HFFc6 (cell line): ENCODE measurements at regions not wholly inside any gene's neighbourhood (a gene's known extent, or its start where the extent isn't known, plus 50 kb on each side); places are given as distances from the start of the nearest gene placed in this dataset.

Experiments used
- DNase-seq: peaks from one replicate; pipeline ENCODE4 v3.0.0-alpha.2; 2018
- H3K27ac Mint-ChIP-seq: 2 replicates; pipeline ENCODE4 v1.8.0; 2020; ENCODE audit warnings: mild to moderate bottlenecking, mixed read lengths
- H3K27me3 Mint-ChIP-seq: 2 replicates; pipeline ENCODE4 v1.8.0; 2021; ENCODE audit warnings: mild to moderate bottlenecking, moderate library complexity, mixed read lengths; ENCODE audit not compliant: insufficient read depth
- H3K36me3 Mint-ChIP-seq: 2 replicates; pipeline ENCODE4 v1.8.0; 2021; ENCODE audit warnings: low read depth, mixed read lengths
- H3K4me1 Mint-ChIP-seq: 2 replicates; pipeline ENCODE4 v1.8.0; 2020; ENCODE audit warnings: low read depth, mixed read lengths
- H3K4me3 Mint-ChIP-seq: 2 replicates; pipeline ENCODE4 v1.8.0; 2020; ENCODE audit warnings: mild to moderate bottlenecking, moderate library complexity, mixed read lengths
- H3K9me3 Mint-ChIP-seq: 2 replicates; pipeline ENCODE4 v1.8.0; 2020; ENCODE audit warnings: mild to moderate bottlenecking, mixed read lengths
- TF ChIP-seq, protein P1 (sequence below): fragments of 200-600 bp; sonication (generic); IDR thresholded peaks from 2 replicates; pipeline ENCODE4 v1.5.0; 2021; ENCODE audit warnings: antibody characterized with exemption, mild to moderate bottlenecking

DNA sequence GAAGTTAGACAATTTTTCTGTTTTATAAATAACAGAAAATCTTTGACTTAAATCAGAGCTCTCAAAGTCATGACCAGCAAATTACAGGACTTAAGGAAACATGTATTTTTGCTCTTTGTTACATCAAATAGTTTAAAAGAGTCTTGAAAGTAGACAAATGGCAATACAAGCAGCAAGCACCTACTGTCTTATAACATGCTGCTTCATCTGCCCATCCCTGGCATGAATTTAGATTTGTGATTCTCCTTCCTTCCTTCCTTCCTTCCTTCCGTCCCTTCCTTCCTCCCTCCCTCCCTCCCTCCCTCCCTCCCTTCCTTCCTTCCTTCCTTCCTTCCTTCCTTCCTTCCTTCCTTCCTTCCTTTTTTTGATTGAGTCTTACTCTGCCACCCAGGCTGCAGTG lies 715.6 kb upstream of the FLRT2 start:
- Mint-ChIP-seq H3K27ac (no peak overlapping the region), H3K27me3 (no peaks in the 10 kb centered on the region), H3K36me3 (no peaks in the 10 kb centered on the region), H3K4me3 (no peak overlapping the region), H3K9me3 (peaks cover 12% of the 10 kb centered on the region), H3K4me1 (no peaks in the 10 kb centered on the region)
- no peak for DNase-seq
- TF ChIP-seq, protein P1, sequence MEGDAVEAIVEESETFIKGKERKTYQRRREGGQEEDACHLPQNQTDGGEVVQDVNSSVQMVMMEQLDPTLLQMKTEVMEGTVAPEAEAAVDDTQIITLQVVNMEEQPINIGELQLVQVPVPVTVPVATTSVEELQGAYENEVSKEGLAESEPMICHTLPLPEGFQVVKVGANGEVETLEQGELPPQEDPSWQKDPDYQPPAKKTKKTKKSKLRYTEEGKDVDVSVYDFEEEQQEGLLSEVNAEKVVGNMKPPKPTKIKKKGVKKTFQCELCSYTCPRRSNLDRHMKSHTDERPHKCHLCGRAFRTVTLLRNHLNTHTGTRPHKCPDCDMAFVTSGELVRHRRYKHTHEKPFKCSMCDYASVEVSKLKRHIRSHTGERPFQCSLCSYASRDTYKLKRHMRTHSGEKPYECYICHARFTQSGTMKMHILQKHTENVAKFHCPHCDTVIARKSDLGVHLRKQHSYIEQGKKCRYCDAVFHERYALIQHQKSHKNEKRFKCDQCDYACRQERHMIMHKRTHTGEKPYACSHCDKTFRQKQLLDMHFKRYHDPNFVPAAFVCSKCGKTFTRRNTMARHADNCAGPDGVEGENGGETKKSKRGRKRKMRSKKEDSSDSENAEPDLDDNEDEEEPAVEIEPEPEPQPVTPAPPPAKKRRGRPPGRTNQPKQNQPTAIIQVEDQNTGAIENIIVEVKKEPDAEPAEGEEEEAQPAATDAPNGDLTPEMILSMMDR = no peak

DNA sequence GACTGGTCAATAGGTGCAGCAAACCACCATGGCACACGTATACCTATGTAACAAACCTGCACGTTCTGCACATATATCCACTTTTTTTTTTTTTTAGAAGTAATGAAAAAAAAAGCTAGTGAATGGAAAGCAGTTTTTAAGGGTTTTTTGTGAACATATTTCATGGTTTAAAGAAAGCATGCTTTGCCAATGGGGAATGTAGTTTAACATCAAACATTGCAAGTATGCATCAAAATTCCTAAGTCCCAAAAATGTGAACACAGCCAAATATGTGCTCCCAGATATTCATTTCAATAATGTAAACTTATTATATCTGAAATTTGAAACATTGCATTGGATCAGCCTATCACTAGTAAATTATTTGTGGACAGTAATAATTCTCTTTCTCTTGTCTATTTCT lies 710.4 kb upstream of the FLRT2 start:
- DNase-seq = no peak
- Mint-ChIP-seq H3K4me3 (no peak overlapping the region), H3K4me1 (no peaks in the 10 kb centered on the region), H3K27me3 (no peaks in the 10 kb centered on the region), H3K9me3 (peaks cover 32% of the 10 kb centered on the region), H3K36me3 (no peaks in the 10 kb centered on the region), H3K27ac (no peak overlapping the region)
- TF ChIP-seq, protein P1 = no peak

DNA sequence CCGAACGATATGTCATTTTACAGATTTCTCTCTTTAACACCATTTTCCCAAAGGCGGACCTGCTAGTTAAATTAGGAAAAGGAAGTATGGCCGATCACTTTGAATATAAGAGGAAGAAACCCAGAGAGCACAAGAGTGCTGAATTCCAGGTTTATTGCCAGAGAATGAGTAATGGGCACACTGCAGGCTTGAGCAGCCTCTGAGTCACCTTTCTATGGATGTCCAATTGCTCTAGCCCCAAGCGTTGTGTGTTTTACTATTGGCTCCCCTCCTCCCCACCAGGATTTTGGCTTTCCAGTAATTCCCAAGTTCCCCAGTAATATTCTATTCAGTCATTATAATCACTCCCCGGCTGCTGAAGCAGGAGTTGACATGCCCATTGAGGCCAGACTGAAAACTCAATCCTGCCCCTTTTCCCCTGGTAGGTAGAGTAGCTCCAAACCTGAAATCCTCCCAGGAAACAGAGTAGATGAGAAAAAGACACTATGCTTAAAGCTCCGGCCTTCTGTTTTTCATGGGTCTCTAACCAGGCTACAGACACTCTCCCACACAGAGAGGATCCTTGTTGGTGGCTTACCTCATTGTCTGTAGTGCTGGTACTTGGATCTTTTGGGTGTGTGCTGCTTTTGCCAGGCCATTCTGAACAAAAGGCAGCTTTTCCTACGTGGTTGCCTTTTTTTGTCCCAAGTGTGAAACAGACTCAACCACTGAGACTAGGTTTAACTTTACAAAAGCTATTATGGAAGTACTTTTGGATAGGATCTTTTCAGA lies 704.3 kb upstream of the FLRT2 start:
- Mint-ChIP-seq H3K27ac (no peak overlapping the region), H3K36me3 (no peaks in the 10 kb centered on the region), H3K4me3 (no peak overlapping the region), H3K27me3 (no peaks in the 10 kb centered on the region), H3K9me3 (peaks cover 12% of the 10 kb centered on the region; the same call in 1 of the 2 replicates), H3K4me1 (no peaks in the 10 kb centered on the region)
- DNase-seq = no peak
- TF ChIP-seq, protein P1 = no peak

DNA sequence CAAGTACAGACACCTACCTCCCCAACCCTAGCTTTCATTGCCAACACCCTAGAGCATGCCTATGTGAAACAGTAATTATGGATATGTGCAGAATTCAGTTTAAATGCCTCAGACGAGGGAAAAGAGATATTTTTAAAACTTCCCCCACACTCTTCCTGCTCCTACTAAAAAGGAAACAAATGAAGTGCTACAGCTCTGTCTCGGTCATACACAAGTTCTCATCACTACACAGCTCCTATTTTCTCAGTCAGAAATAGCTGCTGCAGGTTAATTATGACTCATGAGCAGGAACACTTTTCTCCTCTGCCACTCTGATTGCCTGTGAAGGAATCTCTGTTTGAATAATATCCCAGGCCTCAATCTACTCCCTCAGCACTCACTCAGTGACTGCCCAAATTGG lies 703.6 kb upstream of the FLRT2 start:
- TF ChIP-seq, protein P1 = no peak
- Mint-ChIP-seq H3K27ac (no peak overlapping the region), H3K36me3 (no peaks in the 10 kb centered on the region), H3K4me3 (no peak overlapping the region), H3K9me3 (peaks cover 7% of the 10 kb centered on the region; the same call in 1 of the 2 replicates), H3K27me3 (no peaks in the 10 kb centered on the region), H3K4me1 (no peaks in the 10 kb centered on the region)
- DNase-seq = no peak

- no peaks in the 10 kb centered on the region for H3K4me1 Mint-ChIP-seq
- H3K9me3 Mint-ChIP-seq = peaks cover 7% of the 10 kb centered on the region; the same call in 1 of the 2 replicates
- H3K27me3 Mint-ChIP-seq = no peaks in the 10 kb centered on the region
Observed at GRCh38 chr14:84850595-84850994, 679.3 kb upstream of the FLRT2 start.

More at GRCh38 chr14:84850595-84850994, 679.3 kb upstream of the FLRT2 start:
- H3K36me3 Mint-ChIP-seq = no peaks in the 10 kb centered on the region; the same call in 1 of the 2 replicates
- H3K27ac Mint-ChIP-seq = no peak overlapping the region
- DNase-seq = no peak
- TF ChIP-seq, protein P1 = no peak
- no peak overlapping the region for H3K4me3 Mint-ChIP-seq
